ENCODE measurements at regions not wholly inside any gene's neighbourhood (a gene's known extent, or its start where the extent isn't known, plus 50 kb on each side); places are given as distances from the start of the nearest gene placed in this dataset.

DNA sequence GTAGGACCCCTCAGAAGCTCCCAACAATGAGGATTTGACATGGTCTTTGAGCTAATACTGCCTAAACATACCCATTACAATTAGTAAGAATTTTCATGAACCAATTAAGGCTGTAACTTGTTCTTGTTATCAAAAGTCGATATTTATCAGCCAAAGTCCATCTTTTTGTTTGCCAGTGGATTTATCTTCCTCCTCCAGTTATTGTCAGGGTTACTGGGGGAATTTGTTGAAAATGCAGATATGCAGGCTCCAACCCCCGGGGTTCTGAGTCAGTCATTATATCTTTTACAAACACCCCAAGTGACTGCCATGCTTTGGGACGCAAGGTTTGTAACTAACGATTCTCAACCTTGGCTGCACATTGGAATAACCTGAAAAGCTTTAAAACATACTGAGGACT lies 338.8 kb upstream of the PPARGC1A start:
- no peak overlapping the region for H3K4me3 Mint-ChIP-seq (ENCODE audit: unreplicated experiment)
- H3K27ac Mint-ChIP-seq (ENCODE audit: unreplicated experiment), result no peak overlapping the region
- DNase-seq (ENCODE audit: low spot score), result no peak
- H3K36me3 Mint-ChIP-seq (ENCODE audit: low read depth, unreplicated experiment), result no peaks in the 10 kb centered on the region
- peaks cover 2% of the 10 kb centered on the region for H3K27me3 Mint-ChIP-seq (ENCODE audit: unreplicated experiment)
- H3K9me3 Mint-ChIP-seq (ENCODE audit: unreplicated experiment), result no peaks in the 10 kb centered on the region
- no peaks in the 10 kb centered on the region for H3K4me1 Mint-ChIP-seq (ENCODE audit: unreplicated experiment)
- TF ChIP-seq, protein P1, sequence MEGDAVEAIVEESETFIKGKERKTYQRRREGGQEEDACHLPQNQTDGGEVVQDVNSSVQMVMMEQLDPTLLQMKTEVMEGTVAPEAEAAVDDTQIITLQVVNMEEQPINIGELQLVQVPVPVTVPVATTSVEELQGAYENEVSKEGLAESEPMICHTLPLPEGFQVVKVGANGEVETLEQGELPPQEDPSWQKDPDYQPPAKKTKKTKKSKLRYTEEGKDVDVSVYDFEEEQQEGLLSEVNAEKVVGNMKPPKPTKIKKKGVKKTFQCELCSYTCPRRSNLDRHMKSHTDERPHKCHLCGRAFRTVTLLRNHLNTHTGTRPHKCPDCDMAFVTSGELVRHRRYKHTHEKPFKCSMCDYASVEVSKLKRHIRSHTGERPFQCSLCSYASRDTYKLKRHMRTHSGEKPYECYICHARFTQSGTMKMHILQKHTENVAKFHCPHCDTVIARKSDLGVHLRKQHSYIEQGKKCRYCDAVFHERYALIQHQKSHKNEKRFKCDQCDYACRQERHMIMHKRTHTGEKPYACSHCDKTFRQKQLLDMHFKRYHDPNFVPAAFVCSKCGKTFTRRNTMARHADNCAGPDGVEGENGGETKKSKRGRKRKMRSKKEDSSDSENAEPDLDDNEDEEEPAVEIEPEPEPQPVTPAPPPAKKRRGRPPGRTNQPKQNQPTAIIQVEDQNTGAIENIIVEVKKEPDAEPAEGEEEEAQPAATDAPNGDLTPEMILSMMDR (IDR thresholded peaks at IDR 0.05; ENCODE audit: unreplicated experiment), result no peak

- H3K4me1 Mint-ChIP-seq (ENCODE audit: unreplicated experiment), result no peaks in the 10 kb centered on the region
- no peak for DNase-seq (ENCODE audit: low spot score)
- H3K4me3 Mint-ChIP-seq (ENCODE audit: unreplicated experiment), result no peak overlapping the region
- peaks cover 2% of the 10 kb centered on the region for H3K27me3 Mint-ChIP-seq (ENCODE audit: unreplicated experiment)
- H3K36me3 Mint-ChIP-seq (ENCODE audit: low read depth, unreplicated experiment), result no peaks in the 10 kb centered on the region
- H3K9me3 Mint-ChIP-seq (ENCODE audit: unreplicated experiment), result no peaks in the 10 kb centered on the region
- H3K27ac Mint-ChIP-seq (ENCODE audit: unreplicated experiment), result no peak overlapping the region
- TF ChIP-seq, protein P1 (IDR thresholded peaks at IDR 0.05; ENCODE audit: unreplicated experiment), result no peak
Observed at GRCh38 chr4:24226667-24227066, 336.8 kb upstream of the PPARGC1A start.

DNA sequence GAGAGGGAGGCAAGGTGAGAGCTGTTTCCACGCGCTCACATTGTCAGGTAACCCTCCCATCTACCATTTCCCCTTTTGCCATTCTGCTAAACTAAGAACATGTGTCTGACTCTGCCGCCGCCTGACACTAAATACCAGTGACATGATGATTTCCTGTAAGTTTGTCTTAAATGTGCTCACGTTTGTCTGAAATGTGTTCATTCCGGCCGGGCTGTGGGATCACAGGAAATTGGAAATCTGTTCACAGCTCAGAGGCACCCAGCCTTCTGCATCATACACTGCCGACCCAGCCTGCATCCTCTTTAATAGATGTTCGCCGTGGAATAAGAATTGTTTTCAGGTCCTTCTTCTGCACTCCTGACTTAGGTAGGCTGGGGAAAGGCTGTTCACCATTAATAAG lies 336.2 kb upstream of the PPARGC1A start:
- no peak for DNase-seq (ENCODE audit: low spot score)
- H3K36me3 Mint-ChIP-seq (ENCODE audit: low read depth, unreplicated experiment), result no peaks in the 10 kb centered on the region
- TF ChIP-seq, protein P1 (IDR thresholded peaks at IDR 0.05; ENCODE audit: unreplicated experiment), result no peak
- no peak overlapping the region for H3K27ac Mint-ChIP-seq (ENCODE audit: unreplicated experiment)
- no peak overlapping the region for H3K4me3 Mint-ChIP-seq (ENCODE audit: unreplicated experiment)
- H3K4me1 Mint-ChIP-seq (ENCODE audit: unreplicated experiment), result no peaks in the 10 kb centered on the region
- no peaks in the 10 kb centered on the region for H3K9me3 Mint-ChIP-seq (ENCODE audit: unreplicated experiment)
- H3K27me3 Mint-ChIP-seq (ENCODE audit: unreplicated experiment), result peaks cover 2% of the 10 kb centered on the region

DNA sequence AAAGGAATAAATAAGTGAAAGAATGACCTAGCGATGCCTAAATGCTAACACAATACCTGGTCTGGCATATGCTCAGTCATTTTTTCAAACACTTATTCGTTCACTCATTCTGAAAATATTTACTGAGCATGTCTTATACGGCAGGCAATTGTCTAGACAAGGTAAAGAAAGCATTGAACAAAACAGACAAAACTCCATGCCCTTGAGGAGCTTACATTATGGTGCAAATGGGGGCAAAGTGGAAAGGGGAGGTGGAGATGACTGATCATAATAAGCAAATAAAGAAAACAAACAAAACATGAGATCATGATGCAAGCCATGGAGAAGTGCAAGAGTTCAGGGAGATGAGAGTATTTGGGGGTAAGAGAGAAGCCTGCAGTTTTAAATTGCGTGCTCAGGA lies 334.6 kb upstream of the PPARGC1A start:
- H3K4me3 Mint-ChIP-seq (ENCODE audit: unreplicated experiment), result no peak overlapping the region
- TF ChIP-seq, protein P1 (IDR thresholded peaks at IDR 0.05; ENCODE audit: unreplicated experiment), result no peak

GRCh38 chr4:24219209-24219608 lies 329.4 kb upstream of the PPARGC1A start:
- no peak overlapping the region for H3K27ac Mint-ChIP-seq (ENCODE audit: unreplicated experiment)
- no peaks in the 10 kb centered on the region for H3K9me3 Mint-ChIP-seq (ENCODE audit: unreplicated experiment)
- H3K27me3 Mint-ChIP-seq (ENCODE audit: unreplicated experiment), result no peaks in the 10 kb centered on the region
- no peaks in the 10 kb centered on the region for H3K36me3 Mint-ChIP-seq (ENCODE audit: low read depth, unreplicated experiment)
- no peaks in the 10 kb centered on the region for H3K4me1 Mint-ChIP-seq (ENCODE audit: unreplicated experiment)
- no peak overlapping the region for H3K4me3 Mint-ChIP-seq (ENCODE audit: unreplicated experiment)
- no peak for DNase-seq (ENCODE audit: low spot score)
- TF ChIP-seq, protein P1 (IDR thresholded peaks at IDR 0.05; ENCODE audit: unreplicated experiment), result no peak

More for the DNA sequence above, 334.6 kb upstream of the PPARGC1A start:
- H3K4me1 Mint-ChIP-seq (ENCODE audit: unreplicated experiment), result no peaks in the 10 kb centered on the region
- H3K27me3 Mint-ChIP-seq (ENCODE audit: unreplicated experiment), result peaks cover 2% of the 10 kb centered on the region
- H3K36me3 Mint-ChIP-seq (ENCODE audit: low read depth, unreplicated experiment), result no peaks in the 10 kb centered on the region
- H3K27ac Mint-ChIP-seq (ENCODE audit: unreplicated experiment), result no peak overlapping the region
- H3K9me3 Mint-ChIP-seq (ENCODE audit: unreplicated experiment), result no peaks in the 10 kb centered on the region
- DNase-seq (ENCODE audit: low spot score), result no peak
